HL-60 (cell line): ENCODE measurements at regions not wholly inside any gene's neighbourhood (a gene's known extent, or its start where the extent isn't known, plus 50 kb on each side); places are given as distances from the start of the nearest gene placed in this dataset.
A peak's percentile ranks its signal among the peaks of the same experiment; 100 is the strongest.

Experiments used
- DNase-seq, 2 experiments: peaks; one replicate each; pipeline ENCODE4 v3.0.0-alpha.2; 2010 to 2020; ENCODE audit warnings: low read depth in 1 of 2, low spot score in 1 of 2
- H3K27ac ChIP-seq: fragments of 250-450 bp; sonication (Bioruptor Pico); replicated peaks from 2 replicates; pipeline ENCODE4 v1.5.1; 2020; ENCODE audit warnings: mild to moderate bottlenecking, moderate library complexity
- H3K27me3 ChIP-seq: fragments of 250-450 bp; sonication (Bioruptor Pico); 2 replicates; pipeline ENCODE4 v1.5.1; 2021; ENCODE audit warnings: mild to moderate bottlenecking, moderate library complexity; ENCODE audit not compliant: insufficient read depth, poor library complexity, severe bottlenecking
- H3K4me3 ChIP-seq: replicated peaks from 2 replicates; pipeline ENCODE4 v1.5.1; 2011; ENCODE audit warnings: mild to moderate bottlenecking, control low read depth, low read length; ENCODE audit not compliant: insufficient read depth
- CTCF ChIP-seq: IDR thresholded peaks from one replicate; pipeline ENCODE4 v1.5.1; 2011; ENCODE audit warnings: low read length, control low read depth, inconsistent platforms; ENCODE audit not compliant: insufficient read depth
- GABPA ChIP-seq: IDR thresholded peaks from 2 replicates; pipeline ENCODE4 v1.6.1; 2012; ENCODE audit warnings: low read depth
- POLR2AphosphoS5 ChIP-seq: IDR thresholded peaks from 2 replicates; pipeline ENCODE4 v1.6.1; 2012; ENCODE audit warnings: low read depth
- REST ChIP-seq: IDR thresholded peaks from 2 replicates; pipeline ENCODE4 v1.6.1; 2012; ENCODE audit warnings: low read depth; ENCODE audit not compliant: insufficient replicate concordance
- SPI1 ChIP-seq: IDR thresholded peaks from 2 replicates; pipeline ENCODE4 v1.6.1; 2012; ENCODE audit warnings: low read depth, mild to moderate bottlenecking, borderline replicate concordance

GRCh38 chr5:164650427-164650826 is 1145.0 kb downstream of the MAT2B start:
- Histone ChIP-seq H3K27me3 (no peaks in the 10 kb centered on the region), H3K27ac (no peak overlapping the region), H3K4me3 (no peak overlapping the region)
- TF ChIP-seq CTCF (no peak), GABPA (no peak), REST (no peak), POLR2AphosphoS5 (no peak), SPI1 (no peak)
- DNase-seq, result no peak

- Histone ChIP-seq H3K27me3 (no peaks in the 10 kb centered on the region), H3K27ac (peak overlapping the region; percentile 45), H3K4me3 (no peak overlapping the region)
- DNase-seq, result no peak
- TF ChIP-seq POLR2AphosphoS5 (no peak), REST (no peak), CTCF (no peak), GABPA (no peak), SPI1 (no peak)
Measured at GRCh38 chr5:164651546-164652275, 1146.3 kb downstream of the MAT2B start.

GRCh38 chr5:164652276-164652660 is 1146.8 kb downstream of the MAT2B start:
- DNase-seq, result peak in 1 of 2 experiments; percentile 25

GRCh38 chr5:164663198-164663989 is 1158.0 kb downstream of the MAT2B start:
- Histone ChIP-seq H3K4me3 (no peak overlapping the region), H3K27ac (no peak overlapping the region), H3K27me3 (no peaks in the 10 kb centered on the region)
- DNase-seq, result no peak
- TF ChIP-seq SPI1, result no peak
- TF ChIP-seq REST, result no peak
- no peak for TF ChIP-seq GABPA
- no peak for TF ChIP-seq POLR2AphosphoS5
- no peak for TF ChIP-seq CTCF

More at GRCh38 chr5:164652276-164652660, 1146.8 kb downstream of the MAT2B start:
- TF ChIP-seq SPI1 (peak; percentile 83), GABPA (no peak)
- Histone ChIP-seq H3K27ac (peak overlapping the region; percentile 45), H3K4me3 (no peak overlapping the region), H3K27me3 (no peaks in the 10 kb centered on the region)
